H4 (cell line): ENCODE measurements at regions not wholly inside any gene's neighbourhood (a gene's known extent, or its start where the extent isn't known, plus 50 kb on each side); places are given as distances from the start of the nearest gene placed in this dataset.
A peak's percentile ranks its signal among the peaks of the same experiment; 100 is the strongest.

Experiments
- DNase-seq: peaks from one replicate; pipeline ENCODE4 v3.0.0-alpha.2; 2015; ENCODE audit warnings: low spot score

DNA sequence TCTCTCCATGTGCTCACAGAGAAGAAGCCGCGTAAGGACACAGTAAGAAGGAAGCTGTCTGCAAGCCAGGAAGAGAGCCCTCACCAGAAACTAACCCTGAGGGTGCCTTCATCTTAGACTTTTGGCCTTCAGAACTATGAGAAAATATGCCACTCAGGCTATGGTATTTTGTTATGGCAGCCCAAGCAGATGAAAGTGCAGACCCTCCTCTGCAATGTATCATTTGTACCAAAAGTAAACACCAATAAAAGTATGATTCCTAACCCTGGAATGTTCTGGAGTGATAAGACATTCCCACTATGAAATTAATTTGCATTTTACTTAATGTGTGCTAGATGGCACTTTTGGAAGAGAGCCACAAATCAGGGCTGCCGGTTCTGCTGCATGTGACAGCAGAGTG is 594.3 kb downstream of the UTRN start:
- DNase-seq, result no peak

DNA sequence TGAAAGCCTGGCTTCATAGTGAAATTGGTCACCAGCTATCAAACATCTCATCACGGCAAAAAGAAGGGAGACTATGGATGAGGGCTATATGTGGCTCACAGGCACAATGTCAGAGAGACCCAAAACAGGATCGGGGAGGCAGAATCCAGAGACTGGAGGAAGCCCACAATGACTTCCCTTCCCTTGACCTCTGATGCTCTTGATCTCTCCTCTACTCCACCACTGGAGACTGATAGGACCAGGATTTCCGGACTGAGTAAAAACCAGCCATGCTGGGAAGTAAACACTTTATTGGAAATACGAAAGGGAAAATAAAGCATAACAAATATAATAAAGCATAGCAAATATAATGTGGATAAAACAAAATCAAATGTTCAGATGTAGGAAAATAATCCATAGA is 597.3 kb downstream of the UTRN start:
- no peak for DNase-seq

DNA sequence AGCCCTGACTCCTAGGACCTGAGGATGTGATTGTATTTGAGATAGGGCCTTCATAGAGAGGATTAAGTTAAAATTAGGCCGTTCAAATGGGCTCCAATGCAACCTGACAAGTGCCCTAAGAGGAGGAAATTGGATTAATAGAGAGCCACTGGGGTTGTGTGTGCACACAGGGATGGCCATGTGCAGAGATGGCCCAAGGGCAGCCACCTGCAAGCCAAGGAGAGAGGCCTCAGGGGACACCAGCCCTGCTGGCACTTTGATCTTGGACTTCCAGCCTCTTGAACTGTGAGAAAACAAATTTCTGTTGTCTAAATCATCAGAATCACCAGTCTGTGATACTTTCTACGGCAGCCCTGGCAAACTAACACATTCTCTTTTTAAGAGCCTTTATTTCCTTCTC is 598.8 kb downstream of the UTRN start:
- no peak for DNase-seq

DNA sequence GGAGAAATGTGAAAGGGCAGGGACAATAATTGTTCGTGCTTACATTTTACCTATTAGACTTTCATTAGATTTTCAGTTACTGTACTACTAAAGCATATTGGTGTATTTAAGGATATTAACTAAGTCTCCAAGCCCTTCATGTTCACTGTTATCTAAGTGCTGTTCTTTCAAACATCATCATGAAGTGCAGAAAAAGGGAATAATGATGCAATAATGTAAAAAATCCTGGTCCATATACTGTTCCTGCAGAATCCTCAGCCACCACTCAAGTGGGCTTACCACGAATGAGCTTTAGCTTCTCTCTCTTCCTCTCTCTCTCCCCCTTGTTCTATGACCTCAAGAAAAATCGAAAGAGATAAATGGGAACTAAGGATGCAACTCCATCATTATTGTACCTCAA is 600.7 kb downstream of the UTRN start:
- no peak for DNase-seq

DNA sequence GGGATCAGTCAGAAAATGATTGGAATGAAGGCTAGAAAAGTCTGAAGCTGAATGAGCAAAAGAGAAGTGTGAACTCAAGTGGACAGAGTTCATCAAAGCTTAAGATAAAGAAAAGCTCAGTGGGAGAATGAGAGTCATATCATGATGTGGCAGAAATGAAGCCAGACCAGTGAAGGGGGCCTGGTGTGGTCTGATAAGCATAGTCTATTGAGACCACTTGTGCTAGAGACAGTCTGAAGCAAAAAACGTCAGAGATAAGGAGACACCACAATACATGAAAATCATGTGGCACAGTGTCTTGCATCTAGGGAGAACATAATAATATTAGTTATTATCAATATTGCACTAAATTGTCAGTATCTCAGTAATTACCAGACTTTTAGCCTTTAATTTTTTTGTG is 601.5 kb downstream of the UTRN start:
- DNase-seq, result no peak

DNA sequence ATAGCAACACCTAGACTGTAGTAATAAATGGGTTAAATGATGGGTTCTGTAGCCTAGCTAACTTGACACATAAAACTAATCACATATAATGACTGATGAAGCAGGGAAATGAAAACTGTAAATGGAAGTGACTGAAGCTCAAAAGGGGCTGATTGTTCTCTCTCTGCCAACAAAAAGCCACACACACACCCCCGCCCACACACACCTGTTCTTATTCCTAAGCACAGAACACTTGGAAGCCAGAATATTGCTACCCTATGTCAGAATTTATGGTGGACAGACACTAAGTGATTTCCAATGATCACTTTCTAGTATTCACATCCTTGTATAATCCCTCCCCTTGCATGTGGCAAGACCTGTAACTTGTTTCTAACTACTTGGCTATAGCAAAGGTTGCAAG is 603.5 kb downstream of the UTRN start:
- DNase-seq, result no peak

DNA sequence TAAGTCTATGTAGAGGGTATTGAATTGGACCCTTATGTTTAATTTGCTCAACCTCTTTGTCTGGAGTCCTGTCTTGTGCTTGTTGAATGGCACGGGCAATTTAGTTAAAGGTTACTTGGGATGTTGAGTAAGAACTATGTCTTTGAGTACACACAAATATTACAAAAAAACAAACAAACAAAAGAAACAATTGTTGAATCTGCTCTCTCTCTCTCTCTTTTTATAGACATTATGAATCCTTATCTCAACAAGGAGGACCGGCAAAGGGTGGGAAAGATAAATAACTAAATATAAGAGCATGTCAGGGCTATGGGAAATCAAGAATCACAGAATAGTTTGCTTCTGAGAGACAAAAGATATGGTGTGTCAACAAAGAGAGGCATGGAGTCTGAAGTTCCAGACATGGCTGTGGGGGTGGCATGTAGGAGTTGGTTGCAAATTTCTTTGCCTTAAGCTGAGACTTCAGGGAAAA is 608.6 kb downstream of the UTRN start:
- no peak for DNase-seq

DNA sequence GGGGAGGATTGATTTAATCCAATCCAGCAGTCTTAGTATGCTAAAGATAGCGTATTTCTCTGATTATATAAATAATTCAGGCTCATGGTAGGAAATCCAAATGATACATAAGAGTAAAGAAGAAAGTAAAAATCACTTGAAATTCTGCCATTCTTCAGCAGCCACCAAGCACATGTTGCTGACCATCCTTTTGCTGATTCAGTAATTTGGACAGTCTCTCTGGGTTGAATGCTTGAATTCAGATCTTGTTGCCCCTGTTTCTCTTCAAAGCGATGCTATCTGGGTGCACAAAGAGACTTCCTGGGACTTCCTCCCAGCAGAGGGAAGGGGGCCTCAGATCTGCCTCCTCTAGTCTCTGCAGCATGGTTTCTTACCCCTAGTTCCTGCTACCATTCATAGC is 609.1 kb downstream of the UTRN start:
- no peak for DNase-seq

DNA sequence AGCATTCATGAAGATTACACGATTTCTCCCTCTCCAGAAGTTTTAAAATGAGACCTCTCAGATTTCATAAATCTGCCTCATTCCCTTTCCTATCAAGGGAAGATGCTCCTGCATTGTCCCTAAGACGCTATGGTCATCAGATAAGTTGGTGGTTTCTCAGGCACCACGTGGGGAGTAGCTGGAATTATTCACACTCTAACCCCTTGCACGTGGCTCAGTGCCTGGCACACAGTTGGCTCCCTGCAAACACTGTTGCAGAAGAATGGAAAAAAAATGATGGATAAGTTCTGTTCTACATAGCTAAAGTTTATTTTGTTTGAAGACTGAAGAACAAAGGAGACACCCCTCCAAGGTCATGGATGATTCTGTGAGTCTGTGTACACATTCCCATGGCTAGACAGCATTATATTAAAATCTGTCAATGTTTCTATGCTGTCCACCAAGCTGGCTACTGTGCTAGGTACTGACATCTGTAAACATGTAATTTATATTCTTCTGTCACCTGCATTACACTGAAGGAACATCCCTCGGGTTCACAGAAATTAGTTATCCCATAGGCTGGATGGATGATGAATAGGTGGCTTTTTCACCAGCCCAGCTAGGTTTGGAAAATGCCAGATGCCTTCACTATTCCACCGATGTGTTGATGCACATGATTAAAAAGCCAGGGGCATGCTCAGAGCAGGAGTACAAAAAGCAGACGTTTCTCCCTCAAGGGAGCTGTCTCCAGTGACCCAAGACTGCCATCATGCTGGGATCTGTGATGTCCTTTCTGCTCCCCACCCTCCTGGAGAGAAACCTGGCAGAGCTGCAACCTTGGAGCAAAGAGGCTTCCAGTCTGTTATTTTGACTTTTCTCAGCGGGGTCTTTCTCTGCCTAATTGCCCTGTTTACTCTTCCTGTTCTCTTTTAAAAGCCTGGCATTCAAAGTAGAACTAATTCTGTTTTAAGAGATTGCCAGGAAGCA is 610.5 kb downstream of the UTRN start:
- DNase-seq, result no peak

DNA sequence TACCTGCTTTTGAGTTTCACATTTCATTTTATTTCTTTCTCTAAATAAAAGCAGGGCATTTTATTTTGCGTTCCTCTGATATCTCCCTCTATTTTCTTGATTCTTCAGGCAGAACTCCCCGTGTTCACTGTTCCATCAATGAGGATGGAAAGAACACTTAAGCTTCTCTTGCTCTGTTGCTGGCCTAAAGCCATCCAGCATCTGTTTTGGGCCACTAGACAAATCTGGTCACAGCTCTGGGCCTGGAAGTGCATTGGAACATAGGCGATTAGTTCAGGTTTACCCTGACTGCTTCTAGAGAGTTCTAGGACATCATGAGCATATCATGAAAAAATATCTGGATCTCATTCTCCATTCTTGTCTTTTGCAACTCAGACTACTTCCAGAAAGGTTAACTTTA is 611.2 kb downstream of the UTRN start:
- DNase-seq, result no peak

DNA sequence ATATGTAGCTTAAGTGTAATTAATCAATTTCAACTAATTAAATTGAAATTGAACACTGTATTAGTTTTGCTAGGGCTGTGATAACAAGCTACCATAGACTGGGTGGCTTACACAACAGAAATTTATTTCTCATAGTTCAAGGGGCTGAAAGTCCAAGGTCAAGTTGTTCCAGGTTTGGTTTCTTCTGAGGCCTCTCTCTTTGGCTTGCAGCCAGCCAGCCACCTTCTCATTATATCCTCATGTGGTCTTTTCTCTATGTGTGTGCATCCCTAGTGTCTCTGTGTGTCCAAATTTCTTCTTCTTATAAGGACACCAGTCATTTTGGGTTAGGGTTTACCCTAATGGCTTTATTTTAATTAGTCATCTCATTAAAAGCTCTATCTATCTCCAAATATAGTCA is 611.7 kb downstream of the UTRN start:
- DNase-seq, result no peak

DNA sequence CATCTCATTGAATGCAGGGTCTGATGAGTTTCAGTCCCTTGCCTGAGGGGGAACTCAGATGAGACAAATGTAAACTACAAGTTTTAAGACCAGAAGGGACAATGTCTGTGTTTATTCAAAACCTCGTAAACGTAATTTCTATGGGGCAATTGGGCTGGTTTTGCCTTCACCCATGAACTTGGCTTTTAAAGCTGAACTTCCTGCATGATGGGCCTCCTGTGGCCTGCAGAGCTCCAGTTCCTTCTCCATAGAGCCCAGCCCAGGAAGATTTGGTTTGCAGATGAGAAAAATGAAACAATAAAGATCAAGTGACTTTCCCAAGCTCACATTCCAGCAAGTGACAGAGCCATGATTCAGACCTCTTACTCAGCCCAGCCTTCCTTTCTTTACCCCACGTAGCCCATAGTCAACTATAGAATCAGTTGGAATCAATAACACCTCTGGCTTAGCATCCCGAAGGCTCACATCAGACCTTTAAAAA is 612.3 kb downstream of the UTRN start:
- DNase-seq, result peak; percentile 67

DNA sequence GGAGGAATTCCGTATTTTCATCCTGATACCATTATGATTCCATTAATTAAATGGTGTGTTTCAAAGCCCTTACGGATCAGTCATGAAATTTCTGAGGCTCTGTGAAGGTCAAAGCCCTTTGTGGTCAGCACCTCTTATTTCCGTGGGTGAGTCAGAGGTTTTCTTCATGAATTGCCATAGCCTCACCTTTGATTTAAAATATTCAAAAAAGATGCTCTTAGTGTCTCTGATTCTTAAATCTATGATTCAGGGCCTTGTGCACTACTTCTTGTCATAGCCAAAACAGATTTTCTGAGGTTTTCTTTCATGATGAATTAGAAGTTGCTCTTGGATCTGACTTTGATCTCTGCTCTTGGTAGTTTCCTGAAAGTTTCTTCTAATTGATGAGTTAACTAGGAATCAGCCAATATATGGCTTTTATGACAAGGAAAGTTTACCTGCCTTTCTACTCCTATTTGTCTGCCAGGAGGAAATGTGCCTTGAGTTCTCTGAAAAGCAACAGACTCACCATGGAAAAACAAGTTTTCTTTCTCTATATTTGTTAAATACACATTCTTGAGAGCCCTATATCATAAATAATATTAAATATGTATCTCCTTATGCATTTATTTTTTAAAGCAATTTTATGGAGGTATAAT is 613.0 kb downstream of the UTRN start:
- DNase-seq, result peak; percentile 17

DNA sequence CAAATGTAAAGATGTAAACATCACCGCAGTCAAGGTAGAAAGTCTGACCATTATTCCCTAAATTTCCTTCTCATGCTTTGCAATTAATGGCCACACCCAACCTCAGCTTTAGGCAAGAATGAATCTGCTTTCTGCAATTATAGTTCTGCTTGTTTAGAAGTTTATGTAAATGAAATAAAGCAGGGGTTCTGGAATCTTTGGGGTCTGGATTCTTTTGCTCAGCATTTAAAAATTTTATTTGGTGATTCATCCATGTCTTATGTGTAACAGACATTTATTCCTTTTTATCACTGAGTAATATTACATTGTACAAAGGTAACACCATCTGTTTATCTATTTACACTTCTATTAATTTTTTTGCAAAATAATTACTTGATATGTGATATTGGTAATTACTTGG is 613.6 kb downstream of the UTRN start:
- no peak for DNase-seq

DNA sequence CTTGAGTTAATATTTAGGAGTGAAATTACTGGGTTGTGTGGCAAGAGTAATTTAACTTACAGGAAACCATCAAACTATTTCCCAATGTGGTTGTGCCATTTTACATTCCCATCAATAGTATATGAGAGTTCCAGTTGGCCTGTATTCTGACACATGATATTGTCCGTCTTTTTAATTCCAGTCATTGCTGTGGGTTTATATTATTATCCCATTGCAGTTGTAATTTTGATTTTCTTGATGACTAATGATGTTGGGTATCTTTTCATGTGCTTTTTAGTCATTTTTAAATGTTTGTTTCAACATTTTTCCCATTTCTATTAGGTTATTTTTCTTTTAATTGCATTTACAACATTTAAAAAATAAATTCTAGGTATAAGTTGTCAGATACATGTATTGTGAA is 614.0 kb downstream of the UTRN start:
- peak; percentile 8 for DNase-seq

DNA sequence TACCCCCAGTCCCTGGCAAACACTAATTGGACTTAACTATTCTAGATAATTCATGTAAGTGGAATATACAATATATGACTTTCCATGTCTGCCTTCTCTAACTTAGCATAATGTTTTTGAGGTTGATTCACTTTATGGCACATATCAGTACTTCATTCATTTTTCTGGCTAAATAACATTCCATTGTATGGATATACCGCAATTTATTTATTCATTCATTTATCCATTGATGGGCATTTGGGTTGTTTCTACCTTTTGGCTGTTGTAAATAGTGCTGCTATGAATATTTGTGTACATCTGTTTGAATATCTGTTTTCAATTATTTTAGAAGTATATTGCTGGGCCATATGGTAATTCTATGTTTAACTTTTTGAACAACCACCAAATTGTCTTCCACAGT is 616.3 kb downstream of the UTRN start:
- DNase-seq, result no peak

DNA sequence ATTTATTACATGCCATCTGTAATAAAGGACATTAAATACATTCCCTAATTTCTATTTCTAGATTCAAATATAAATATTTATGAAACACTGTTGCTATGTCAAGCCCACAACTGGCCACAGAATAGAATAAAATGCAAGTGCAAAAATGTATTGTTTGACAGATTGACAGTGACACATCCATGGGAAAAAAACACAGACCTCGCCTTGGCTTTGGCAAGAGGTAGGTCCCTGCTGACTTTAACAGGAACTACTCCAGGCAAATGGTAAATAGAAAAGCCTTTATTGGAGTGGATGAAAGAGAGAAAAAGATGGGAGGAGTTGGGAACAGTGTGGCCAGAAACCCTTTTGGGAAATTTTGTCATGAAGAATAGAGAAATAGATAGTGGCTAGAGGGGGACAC is 622.9 kb downstream of the UTRN start:
- DNase-seq, result no peak

DNA sequence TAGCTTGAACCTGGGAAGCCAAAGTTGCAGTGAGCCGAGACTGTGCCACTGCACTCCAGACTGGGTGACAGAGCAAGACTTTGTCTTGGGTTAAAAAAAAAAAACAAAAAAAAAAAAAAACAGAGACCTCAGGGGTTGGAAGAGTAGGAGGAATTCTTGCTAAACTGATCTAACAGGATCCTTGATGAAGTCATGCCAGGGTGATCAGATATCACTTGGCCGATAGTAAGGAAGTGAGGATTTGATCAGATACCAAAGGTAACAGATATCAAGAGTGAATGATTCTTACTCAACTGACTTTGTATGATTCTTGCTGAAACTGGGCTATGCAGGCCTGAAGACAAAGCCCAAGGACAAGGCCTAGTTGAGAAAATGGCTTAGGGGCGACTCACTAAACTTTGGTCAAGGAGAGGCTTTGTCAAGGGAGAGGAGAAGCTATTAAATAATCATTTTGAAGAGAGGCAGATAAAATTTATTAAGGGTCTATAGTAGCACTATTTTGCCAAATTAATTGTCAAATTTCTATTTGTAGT is 624.7 kb downstream of the UTRN start:
- no peak for DNase-seq

DNA sequence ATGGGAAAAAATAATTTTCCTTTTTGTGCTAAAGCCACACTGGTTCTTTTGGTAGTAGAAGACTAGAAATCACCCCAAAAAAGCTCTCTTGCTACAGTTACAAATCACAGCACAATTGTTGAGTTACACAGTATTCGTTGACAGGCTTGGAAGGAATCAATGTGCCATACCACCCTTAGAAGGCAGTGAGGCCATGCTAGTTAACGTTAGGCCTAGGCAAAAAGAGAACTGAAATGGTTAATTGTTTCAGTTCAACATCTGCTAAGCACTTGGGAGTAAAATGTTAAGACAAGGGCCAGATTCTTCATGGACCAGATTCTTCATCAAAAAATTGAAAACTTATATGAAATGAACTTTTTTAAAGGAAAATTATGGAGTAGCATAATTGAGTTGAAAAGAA is 626.2 kb downstream of the UTRN start:
- DNase-seq, result no peak

DNA sequence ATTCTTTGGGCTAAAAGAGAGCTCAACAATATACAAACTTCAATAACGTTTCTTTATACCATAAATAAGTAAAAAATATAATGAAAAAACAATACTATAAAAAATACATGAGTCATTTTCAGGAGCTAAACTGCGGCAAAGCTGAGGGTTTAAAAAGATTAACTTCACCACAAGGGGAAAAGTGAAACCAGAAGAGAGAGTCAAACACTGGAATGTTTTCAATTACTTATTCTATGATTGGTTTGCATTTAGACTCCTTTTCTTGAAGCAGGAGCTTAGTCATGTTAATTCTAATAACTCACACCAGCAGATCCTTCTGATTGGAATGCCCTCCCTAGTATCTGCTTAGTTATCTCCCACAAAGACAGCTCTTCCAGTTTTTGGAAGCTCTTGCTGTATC is 627.3 kb downstream of the UTRN start:
- DNase-seq, result peak; percentile 67

DNA sequence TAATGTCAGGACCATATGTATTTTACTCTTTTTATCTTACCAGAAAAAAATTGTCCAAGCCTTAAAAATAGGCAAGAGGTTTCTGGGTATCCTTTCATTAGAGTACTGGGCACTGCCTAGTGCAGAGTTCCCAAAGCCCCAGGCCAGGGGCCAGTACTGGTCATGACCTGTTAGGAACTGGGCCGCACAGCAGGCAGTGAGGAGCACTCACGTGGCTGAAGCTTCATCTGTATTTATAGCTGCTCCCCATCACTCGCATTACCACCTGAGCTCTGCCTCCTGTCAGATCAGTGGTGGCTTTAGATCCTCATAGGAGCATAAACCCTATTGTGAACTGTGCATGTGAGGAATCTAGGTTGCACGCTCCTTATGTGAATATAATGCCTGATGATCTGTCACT is 632.9 kb downstream of the UTRN start:
- DNase-seq, result no peak

DNA sequence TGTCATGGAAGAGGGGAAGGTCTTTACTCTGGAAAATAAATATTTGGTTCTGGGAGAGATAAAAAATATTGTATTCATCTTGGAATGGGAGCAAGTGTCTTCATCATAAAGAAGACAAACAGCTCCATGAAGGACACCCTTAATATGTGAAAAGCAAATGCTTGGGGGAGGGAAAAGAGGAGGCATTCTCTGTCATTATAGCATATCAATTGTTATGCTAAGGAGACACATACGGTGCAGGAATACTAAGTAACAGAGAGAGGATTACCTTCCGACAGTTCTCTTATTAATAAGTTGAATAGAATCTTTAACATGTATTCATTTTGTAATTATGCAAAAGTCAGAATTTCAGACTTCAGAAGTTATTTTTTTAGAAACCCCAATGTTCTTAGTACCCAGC is 634.4 kb downstream of the UTRN start:
- DNase-seq, result no peak

DNA sequence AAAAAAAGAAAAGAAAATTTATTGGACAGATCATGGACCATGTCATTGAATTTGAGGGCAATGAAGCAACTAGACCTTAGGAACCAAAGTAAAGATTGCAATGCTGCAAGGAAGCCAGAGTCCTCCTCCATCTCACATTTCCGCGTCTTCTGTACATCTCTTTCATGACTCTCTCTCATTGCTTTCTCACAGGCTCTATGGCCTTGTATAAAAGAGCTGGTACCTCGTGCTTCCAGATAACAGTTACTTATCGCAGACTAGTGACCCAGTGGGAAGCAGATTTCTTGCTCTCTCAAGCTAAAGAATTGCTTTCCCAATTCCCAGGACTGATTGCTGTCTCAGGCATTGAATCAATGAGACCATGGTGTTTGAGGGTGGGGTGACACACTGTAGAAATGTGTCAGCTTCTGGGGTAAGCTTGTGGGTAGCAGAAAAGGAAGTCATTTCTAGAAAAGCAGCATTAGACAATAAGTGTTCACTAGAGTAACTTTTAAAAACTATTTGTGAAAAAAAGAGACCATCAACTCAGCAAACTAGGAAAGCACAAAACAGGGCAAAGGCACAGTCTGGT is 635.3 kb downstream of the UTRN start:
- no peak for DNase-seq
